ENCODE measurements at regions not wholly inside any gene's neighbourhood (a gene's known extent, or its start where the extent isn't known, plus 50 kb on each side); places are given as distances from the start of the nearest gene placed in this dataset.

- DNase-seq (ENCODE audit: extremely low spot score) = peak; percentile 75
- ChIA-PET POLR2A (no interaction called here), CTCF (interaction anchor here (0.6 to 3.1 kb wide), 6 partner anchors 23 to 322 kb away, joined by 3 to 13 read pairs (median 3); no protein-coding TSS in a partner anchor)
Measured at GRCh38 chr6:153231048-153231646, 100.1 kb upstream of the RGS17 start.

GRCh38 chr6:153218184-153218792 is 87.2 kb upstream of the RGS17 start:
- TF ChIP-seq ARNT (IDR thresholded peaks at IDR 0.05) = no peak
- TF ChIP-seq HDGF (IDR thresholded peaks at IDR 0.05; ENCODE audit: borderline replicate concordance) = no peak
- no peak for TF ChIP-seq SUZ12 (IDR thresholded peaks at IDR 0.05)
- no peak for TF ChIP-seq TARDBP (IDR thresholded peaks at IDR 0.05)
- TF ChIP-seq PKNOX1 (IDR thresholded peaks at IDR 0.05) = no peak
- TF ChIP-seq SP1 (IDR thresholded peaks at IDR 0.05) = no peak
- TF ChIP-seq FOXM1 (IDR thresholded peaks at IDR 0.05; ENCODE audit: borderline replicate concordance) = no peak
- no peak for TF ChIP-seq FOXK2 (IDR thresholded peaks at IDR 0.05)
- no peak for TF ChIP-seq ELF4 (IDR thresholded peaks at IDR 0.05)
- TF ChIP-seq L3MBTL2 (conservative IDR thresholded peaks at IDR 0.05) = no peak
- TF ChIP-seq BHLHE40 (IDR thresholded peaks at IDR 0.05; ENCODE audit: borderline replicate concordance) = no peak
- no peak for TF ChIP-seq FOXA1 (IDR thresholded peaks at IDR 0.05)
- TF ChIP-seq NFRKB (IDR thresholded peaks at IDR 0.05) = no peak
- TF ChIP-seq ZNF384 (IDR thresholded peaks at IDR 0.05) = no peak
- TF ChIP-seq CTBP1 (IDR thresholded peaks at IDR 0.05; ENCODE audit: borderline replicate concordance) = no peak
- TF ChIP-seq LEF1 (IDR thresholded peaks at IDR 0.05; ENCODE audit: borderline replicate concordance) = no peak
- ChIA-PET CTCF (no interaction called here), POLR2A (no interaction called here)
- DNase-seq (ENCODE audit: extremely low spot score) = no peak

More at GRCh38 chr6:153231048-153231646, 100.1 kb upstream of the RGS17 start:
- TF ChIP-seq FOXK2 (IDR thresholded peaks at IDR 0.05) = no peak
- TF ChIP-seq ELF4 (IDR thresholded peaks at IDR 0.05) = no peak
- TF ChIP-seq BHLHE40 (IDR thresholded peaks at IDR 0.05; ENCODE audit: borderline replicate concordance) = no peak
- TF ChIP-seq NFRKB (IDR thresholded peaks at IDR 0.05) = no peak
- peak; percentile 89 for TF ChIP-seq PKNOX1 (IDR thresholded peaks at IDR 0.05)
- TF ChIP-seq ARNT (IDR thresholded peaks at IDR 0.05) = no peak
- peak; percentile 80 for TF ChIP-seq L3MBTL2 (conservative IDR thresholded peaks at IDR 0.05)
- no peak for TF ChIP-seq SP1 (IDR thresholded peaks at IDR 0.05)

GRCh38 chr6:153216789-153217188 is 85.7 kb upstream of the RGS17 start:
- ChIA-PET POLR2A (no interaction called here), CTCF (no interaction called here)
- DNase-seq (ENCODE audit: extremely low spot score) = no peak
- TF ChIP-seq HDGF (IDR thresholded peaks at IDR 0.05; ENCODE audit: borderline replicate concordance) (no peak), PKNOX1 (IDR thresholded peaks at IDR 0.05) (no peak), LEF1 (IDR thresholded peaks at IDR 0.05; ENCODE audit: borderline replicate concordance) (no peak), FOXA1 (IDR thresholded peaks at IDR 0.05) (no peak), CTBP1 (IDR thresholded peaks at IDR 0.05; ENCODE audit: borderline replicate concordance) (no peak), NFRKB (IDR thresholded peaks at IDR 0.05) (no peak), ARNT (IDR thresholded peaks at IDR 0.05) (no peak), FOXM1 (IDR thresholded peaks at IDR 0.05; ENCODE audit: borderline replicate concordance) (no peak), SUZ12 (IDR thresholded peaks at IDR 0.05) (no peak), L3MBTL2 (conservative IDR thresholded peaks at IDR 0.05) (no peak), ZNF384 (IDR thresholded peaks at IDR 0.05) (no peak), ELF4 (IDR thresholded peaks at IDR 0.05) (no peak), FOXK2 (IDR thresholded peaks at IDR 0.05) (no peak), TARDBP (IDR thresholded peaks at IDR 0.05) (no peak), SP1 (IDR thresholded peaks at IDR 0.05) (no peak), BHLHE40 (IDR thresholded peaks at IDR 0.05; ENCODE audit: borderline replicate concordance) (no peak)

GRCh38 chr6:153215242-153215641 is 84.2 kb upstream of the RGS17 start:
- CTCF ChIA-PET = no interaction called here
- POLR2A ChIA-PET = no interaction called here
- TF ChIP-seq HDGF (IDR thresholded peaks at IDR 0.05; ENCODE audit: borderline replicate concordance) (no peak), FOXM1 (IDR thresholded peaks at IDR 0.05; ENCODE audit: borderline replicate concordance) (no peak), LEF1 (IDR thresholded peaks at IDR 0.05; ENCODE audit: borderline replicate concordance) (no peak), ZNF384 (IDR thresholded peaks at IDR 0.05) (no peak), NFRKB (IDR thresholded peaks at IDR 0.05) (no peak), FOXA1 (IDR thresholded peaks at IDR 0.05) (no peak)
- DNase-seq (ENCODE audit: extremely low spot score) = no peak

GRCh38 chr6:153214436-153214835 is 83.4 kb upstream of the RGS17 start:
- CTCF ChIA-PET = no interaction called here
- no peak for DNase-seq (ENCODE audit: extremely low spot score)
- POLR2A ChIA-PET = no interaction called here
- TF ChIP-seq FOXA1 (IDR thresholded peaks at IDR 0.05) (no peak), L3MBTL2 (conservative IDR thresholded peaks at IDR 0.05) (no peak), NFRKB (IDR thresholded peaks at IDR 0.05) (no peak), CTBP1 (IDR thresholded peaks at IDR 0.05; ENCODE audit: borderline replicate concordance) (no peak), ELF4 (IDR thresholded peaks at IDR 0.05) (no peak)

- DNase-seq (ENCODE audit: extremely low spot score) = no peak
- POLR2A ChIA-PET = no interaction called here
- TF ChIP-seq SUZ12 (IDR thresholded peaks at IDR 0.05) (no peak), BHLHE40 (IDR thresholded peaks at IDR 0.05; ENCODE audit: borderline replicate concordance) (no peak), FOXA1 (IDR thresholded peaks at IDR 0.05) (no peak), FOXM1 (IDR thresholded peaks at IDR 0.05; ENCODE audit: borderline replicate concordance) (no peak), TARDBP (IDR thresholded peaks at IDR 0.05) (no peak), PKNOX1 (IDR thresholded peaks at IDR 0.05) (no peak), FOXK2 (IDR thresholded peaks at IDR 0.05) (no peak)
- CTCF ChIA-PET = no interaction called here
Measured at GRCh38 chr6:153210083-153210482, 79.0 kb upstream of the RGS17 start.

All from HEK293T (cell line).